ENCODE measurements at regions not wholly inside any gene's neighbourhood (a gene's known extent, or its start where the extent isn't known, plus 50 kb on each side); places are given as distances from the start of the nearest gene placed in this dataset.

GRCh38 chr9:90991953-90992352, 190.3 kb downstream of the SYK start:
- DNase-seq (ENCODE audit: low spot score) = no peak
- no peaks in the 10 kb centered on the region for H3K4me1 Mint-ChIP-seq (ENCODE audit: low read depth in 2 of 2)
- H3K27ac Mint-ChIP-seq = no peak overlapping the region
- H3K9me3 Mint-ChIP-seq = no peaks in the 10 kb centered on the region
- no peak overlapping the region for H3K4me3 Mint-ChIP-seq
- no peaks in the 10 kb centered on the region for H3K36me3 Mint-ChIP-seq
- no peak for ATAC-seq
- peaks cover 0 to 10% of the 10 kb centered on the region in 2 donors for H3K27me3 Mint-ChIP-seq

GRCh38 chr9:90995516-90995915, 193.9 kb downstream of the SYK start:
- H3K27me3 Mint-ChIP-seq = peaks cover 0 to 10% of the 10 kb centered on the region in 2 donors
- H3K4me1 Mint-ChIP-seq (ENCODE audit: low read depth in 2 of 2) = no peaks in the 10 kb centered on the region
- no peak for ATAC-seq
- no peaks in the 10 kb centered on the region for H3K9me3 Mint-ChIP-seq
- H3K36me3 Mint-ChIP-seq = no peaks in the 10 kb centered on the region
- DNase-seq (ENCODE audit: low spot score) = no peak
- H3K4me3 Mint-ChIP-seq = no peak overlapping the region
- H3K27ac Mint-ChIP-seq = no peak overlapping the region

DNA sequence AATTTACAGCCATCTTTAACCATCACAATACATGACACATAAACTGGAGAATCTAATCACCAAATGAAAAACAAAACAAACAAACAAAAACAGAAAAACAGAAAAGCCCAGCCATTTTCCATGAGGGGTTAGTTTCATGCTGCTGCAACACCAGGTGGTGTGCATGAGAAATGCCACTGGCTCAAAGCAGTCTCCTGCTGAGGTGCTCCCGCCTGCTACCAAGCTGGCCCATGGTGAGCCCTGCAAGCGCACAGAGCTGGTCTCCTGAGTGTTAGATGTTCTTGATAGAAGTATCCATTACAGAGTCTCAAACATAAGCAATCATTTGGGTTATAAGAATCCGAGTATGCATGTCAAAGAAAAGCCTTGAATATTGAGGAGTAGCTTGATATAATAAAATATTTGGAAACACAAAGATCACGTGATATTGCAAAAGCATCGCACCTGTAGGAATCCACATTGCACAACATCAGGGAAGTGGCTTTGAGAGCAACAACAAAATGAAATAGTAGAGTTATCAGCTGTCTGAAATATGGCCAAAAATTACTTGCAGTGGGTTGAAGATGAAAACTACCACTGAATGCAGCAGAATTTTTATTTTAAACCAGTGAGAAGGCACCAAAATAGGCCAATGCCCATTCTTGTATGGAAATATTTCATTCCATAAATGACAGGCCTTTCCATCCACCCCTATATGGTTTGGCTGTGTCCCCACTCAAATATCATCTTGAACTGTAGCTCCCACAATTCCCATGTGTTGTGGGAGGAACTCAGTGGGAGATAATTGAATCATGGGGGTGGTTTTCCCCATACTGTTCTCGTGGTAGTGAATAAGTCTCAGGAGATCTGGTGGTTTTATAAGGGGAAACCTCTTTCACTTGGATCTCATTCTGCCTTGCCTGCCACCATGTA, 194.8 kb downstream of the SYK start:
- DNase-seq (ENCODE audit: low spot score) = no peak
- Mint-ChIP-seq H3K4me3 (no peak overlapping the region), H3K36me3 (no peaks in the 10 kb centered on the region), H3K27ac (no peak overlapping the region), H3K9me3 (no peaks in the 10 kb centered on the region), H3K4me1 (ENCODE audit: low read depth in 2 of 2) (no peaks in the 10 kb centered on the region), H3K27me3 (peaks cover 0 to 7% of the 10 kb centered on the region in 2 donors)
- ATAC-seq = no peak

- no peak overlapping the region for H3K4me3 Mint-ChIP-seq
- no peak overlapping the region for H3K27ac Mint-ChIP-seq
- no peaks in the 10 kb centered on the region for H3K4me1 Mint-ChIP-seq (ENCODE audit: low read depth in 2 of 2)
- ATAC-seq = no peak
- H3K36me3 Mint-ChIP-seq = no peaks in the 10 kb centered on the region
- H3K9me3 Mint-ChIP-seq = no peaks in the 10 kb centered on the region
- H3K27me3 Mint-ChIP-seq = peaks cover 0 to 6% of the 10 kb centered on the region in 2 donors
- DNase-seq (ENCODE audit: low spot score) = no peak
Observed at GRCh38 chr9:90998573-90998972, 197.0 kb downstream of the SYK start.

DNA sequence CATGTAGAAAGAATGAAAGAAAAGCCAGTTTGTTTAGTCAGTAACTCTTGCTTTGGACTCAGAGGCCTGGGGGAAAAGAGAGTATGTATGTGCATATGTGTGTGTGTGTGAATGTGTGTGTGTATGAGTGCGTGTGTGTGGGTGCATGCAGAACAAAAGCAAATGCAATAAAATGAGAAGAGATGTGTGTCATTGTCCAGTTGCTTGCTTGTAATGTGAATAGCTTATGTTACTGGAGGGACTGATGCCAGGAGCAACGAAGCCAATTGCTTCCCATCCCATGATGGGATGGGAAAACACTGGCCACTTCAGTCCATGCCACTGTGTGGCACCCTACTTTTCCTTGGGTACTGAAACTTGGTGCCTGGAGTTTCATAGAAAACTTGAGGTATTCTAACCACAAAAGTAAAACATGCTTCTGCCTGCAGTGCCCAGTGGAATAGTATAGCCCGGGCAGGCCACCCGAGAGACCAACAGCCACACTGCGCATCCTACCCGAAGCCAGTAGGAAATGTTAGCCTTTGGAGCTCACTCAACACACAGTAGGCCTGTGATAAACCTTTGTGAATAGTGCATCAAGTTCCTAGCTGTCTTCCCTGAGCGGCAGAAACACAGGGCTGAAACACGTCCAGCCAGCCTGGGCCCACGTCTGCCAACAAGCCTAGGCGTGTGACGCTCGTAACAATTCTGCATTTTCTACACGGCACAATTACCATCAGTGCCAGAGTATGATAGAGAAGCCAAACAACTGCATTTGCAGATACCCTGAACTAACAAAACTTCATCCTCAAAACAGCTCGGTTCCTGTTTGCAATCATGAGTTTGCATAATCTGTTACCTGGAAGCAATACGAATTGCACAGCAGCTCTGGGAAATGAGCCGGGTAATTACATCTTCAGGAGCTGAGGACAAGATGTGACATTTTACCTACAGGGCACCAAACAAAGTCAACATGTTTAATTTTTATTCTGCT, 198.1 kb downstream of the SYK start:
- no peak overlapping the region for H3K27ac Mint-ChIP-seq
- no peak overlapping the region for H3K4me3 Mint-ChIP-seq
- no peaks in the 10 kb centered on the region for H3K9me3 Mint-ChIP-seq
- peaks cover 0 to 6% of the 10 kb centered on the region in 2 donors for H3K27me3 Mint-ChIP-seq
- H3K36me3 Mint-ChIP-seq = no peaks in the 10 kb centered on the region
- no peak for DNase-seq (ENCODE audit: low spot score)
- no peaks in the 10 kb centered on the region for H3K4me1 Mint-ChIP-seq (ENCODE audit: low read depth in 2 of 2)
- no peak for ATAC-seq

- H3K27me3 Mint-ChIP-seq = no peaks in the 10 kb centered on the region
- ATAC-seq = no peak
- DNase-seq (ENCODE audit: low spot score) = no peak
- no peaks in the 10 kb centered on the region for H3K9me3 Mint-ChIP-seq
- no peaks in the 10 kb centered on the region for H3K36me3 Mint-ChIP-seq
- H3K4me3 Mint-ChIP-seq = no peak overlapping the region
- no peak overlapping the region for H3K27ac Mint-ChIP-seq
- no peaks in the 10 kb centered on the region for H3K4me1 Mint-ChIP-seq (ENCODE audit: low read depth in 2 of 2)
Observed at GRCh38 chr9:91001146-91001611, 199.6 kb downstream of the SYK start.

DNA sequence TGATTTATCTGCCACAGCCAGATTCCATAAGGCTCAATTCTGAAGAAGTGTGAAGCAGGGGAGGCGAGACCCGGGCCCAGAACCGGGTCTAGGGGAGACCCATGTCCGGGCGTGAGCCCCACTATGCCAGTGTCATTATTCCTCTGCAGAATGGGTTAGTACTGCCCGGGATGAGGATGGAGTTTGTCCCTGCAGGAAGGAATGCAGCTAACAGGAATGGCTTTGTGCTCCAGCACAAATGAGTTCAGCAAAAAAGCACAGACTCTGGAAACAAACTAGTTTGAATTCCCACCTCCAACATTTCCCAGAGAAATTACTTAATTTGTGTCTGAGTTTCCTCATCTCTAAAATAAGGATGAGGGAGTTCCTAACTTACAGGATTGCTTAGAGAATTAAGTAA, 202.9 kb downstream of the SYK start:
- Mint-ChIP-seq H3K9me3 (no peaks in the 10 kb centered on the region), H3K36me3 (no peaks in the 10 kb centered on the region), H3K27ac (no peak overlapping the region), H3K4me1 (ENCODE audit: low read depth in 2 of 2) (no peaks in the 10 kb centered on the region), H3K4me3 (no peak overlapping the region), H3K27me3 (no peaks in the 10 kb centered on the region)
- DNase-seq (ENCODE audit: low spot score) (no peak), ATAC-seq (no peak)

GRCh38 chr9:91004992-91005391, 203.4 kb downstream of the SYK start:
- no peaks in the 10 kb centered on the region for H3K9me3 Mint-ChIP-seq
- no peaks in the 10 kb centered on the region for H3K27me3 Mint-ChIP-seq
- H3K4me1 Mint-ChIP-seq (ENCODE audit: low read depth in 2 of 2) = no peaks in the 10 kb centered on the region
- DNase-seq (ENCODE audit: low spot score) = no peak
- no peaks in the 10 kb centered on the region for H3K36me3 Mint-ChIP-seq
- H3K27ac Mint-ChIP-seq = no peak overlapping the region
- no peak overlapping the region for H3K4me3 Mint-ChIP-seq
- ATAC-seq = no peak

GRCh38 chr9:91006046-91006445, 204.4 kb downstream of the SYK start:
- no peaks in the 10 kb centered on the region for H3K36me3 Mint-ChIP-seq
- DNase-seq (ENCODE audit: low spot score) (no peak), ATAC-seq (no peak)
- no peaks in the 10 kb centered on the region for H3K9me3 Mint-ChIP-seq
- no peak overlapping the region for H3K27ac Mint-ChIP-seq
- no peak overlapping the region for H3K4me3 Mint-ChIP-seq
- no peaks in the 10 kb centered on the region for H3K4me1 Mint-ChIP-seq (ENCODE audit: low read depth in 2 of 2)
- no peaks in the 10 kb centered on the region for H3K27me3 Mint-ChIP-seq

- Mint-ChIP-seq H3K9me3 (peaks cover 6% of the 10 kb centered on the region), H3K36me3 (peaks cover 10% of the 10 kb centered on the region), H3K4me1 (ENCODE audit: low read depth in 2 of 2) (no peaks in the 10 kb centered on the region), H3K27me3 (peaks cover 0 to 2% of the 10 kb centered on the region in 2 donors), H3K27ac (no peak overlapping the region), H3K4me3 (no peak overlapping the region)
- no peak for DNase-seq (ENCODE audit: low spot score)
- no peak for ATAC-seq
Observed at GRCh38 chr9:91008568-91008967, 206.9 kb downstream of the SYK start.

DNA sequence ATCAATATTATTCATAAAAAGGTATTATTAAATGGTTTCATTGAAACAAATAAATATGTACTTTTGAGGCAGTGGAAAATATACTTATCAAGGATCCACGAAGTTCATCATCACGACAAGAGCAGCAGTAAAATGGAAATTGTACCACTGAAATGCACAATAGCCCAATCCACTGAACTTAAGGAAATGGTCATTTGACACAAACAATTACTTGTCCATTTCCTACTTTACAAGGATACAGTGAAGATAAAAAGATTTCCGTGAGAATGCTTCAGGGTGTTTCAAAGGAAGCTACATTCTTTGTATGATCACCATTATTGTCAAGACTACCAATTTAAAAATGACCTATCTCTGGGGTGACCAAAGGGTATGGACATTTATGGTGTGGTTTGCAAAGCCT, 210.3 kb downstream of the SYK start:
- ATAC-seq = no peak
- peaks cover 0 to 10% of the 10 kb centered on the region in 2 donors for H3K27me3 Mint-ChIP-seq
- H3K9me3 Mint-ChIP-seq = peaks cover 6% of the 10 kb centered on the region
- no peak for DNase-seq (ENCODE audit: low spot score)
- peaks cover 10% of the 10 kb centered on the region for H3K36me3 Mint-ChIP-seq
- no peak overlapping the region for H3K4me3 Mint-ChIP-seq
- H3K4me1 Mint-ChIP-seq (ENCODE audit: low read depth in 2 of 2) = no peaks in the 10 kb centered on the region
- H3K27ac Mint-ChIP-seq = no peak overlapping the region

- no peak overlapping the region for H3K4me3 Mint-ChIP-seq
- ATAC-seq = peak in 1 of 2 donors; percentile 86
- peaks cover 6% of the 10 kb centered on the region for H3K9me3 Mint-ChIP-seq
- peak overlapping the region in 1 of 2 donors; percentile 69 for H3K27ac Mint-ChIP-seq
- no peak for DNase-seq (ENCODE audit: low spot score)
- H3K4me1 Mint-ChIP-seq (ENCODE audit: low read depth in 2 of 2) = no peaks in the 10 kb centered on the region
- peaks cover 0 to 10% of the 10 kb centered on the region in 2 donors for H3K27me3 Mint-ChIP-seq
- peaks cover 12% of the 10 kb centered on the region for H3K36me3 Mint-ChIP-seq
Observed at GRCh38 chr9:91012933-91013841, 211.6 kb downstream of the SYK start.

- Mint-ChIP-seq H3K27me3 (peaks cover 0 to 13% of the 10 kb centered on the region in 2 donors), H3K27ac (no peak overlapping the region), H3K4me3 (no peak overlapping the region), H3K36me3 (peaks cover 27% of the 10 kb centered on the region), H3K9me3 (peaks cover 6% of the 10 kb centered on the region), H3K4me1 (ENCODE audit: low read depth in 2 of 2) (peaks cover 3 to 16% of the 10 kb centered on the region in 2 donors)
- DNase-seq (ENCODE audit: low spot score) = no peak
- no peak for ATAC-seq
Observed at GRCh38 chr9:91017245-91017644, 215.6 kb downstream of the SYK start.
